HG03135 (cell line): ENCODE measurements at regions not wholly inside any gene's neighbourhood (a gene's known extent, or its start where the extent isn't known, plus 50 kb on each side); places are given as distances from the start of the nearest gene placed in this dataset.

Experiments
- ATAC-seq: cut with Tn5 transposase; IDR thresholded peaks from one replicate; pipeline ENCODE4 v1.9.1; 2021; ENCODE audit warnings: mild to moderate bottlenecking, moderate library complexity; ENCODE audit not compliant: unreplicated experiment

DNA sequence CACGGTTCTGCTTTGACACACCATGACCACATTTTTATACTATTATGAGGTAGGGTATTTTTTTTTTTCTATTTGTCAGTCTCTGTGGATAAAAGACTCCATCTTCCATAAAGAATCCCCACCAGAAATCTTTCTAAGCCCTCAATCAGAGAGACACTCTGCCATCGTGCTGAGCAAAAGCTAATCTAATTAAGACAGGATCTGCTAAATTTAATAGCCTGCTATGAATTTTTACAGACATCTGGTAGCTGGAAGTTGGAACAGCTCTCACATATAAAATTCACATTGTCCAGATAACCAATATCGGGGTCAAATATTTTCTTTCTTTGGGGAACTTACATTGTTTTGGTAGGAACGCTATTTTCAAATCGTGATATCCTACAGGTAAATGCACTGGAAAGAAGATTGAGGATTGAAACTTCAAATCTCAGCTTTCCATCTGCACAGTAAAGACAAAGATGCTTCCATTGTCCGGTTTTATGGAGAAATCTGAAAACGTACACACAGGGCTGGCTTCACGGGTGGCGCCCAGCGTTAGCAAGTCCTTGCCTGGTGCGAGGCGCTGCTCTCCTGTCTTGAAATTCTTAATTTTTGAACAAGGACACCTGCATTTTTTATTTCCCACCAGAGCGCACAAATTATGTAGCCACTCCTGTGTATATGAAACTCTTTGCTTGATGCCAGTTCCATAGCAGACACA is 573.8 kb upstream of the NOX3 start:
- no peak for ATAC-seq

DNA sequence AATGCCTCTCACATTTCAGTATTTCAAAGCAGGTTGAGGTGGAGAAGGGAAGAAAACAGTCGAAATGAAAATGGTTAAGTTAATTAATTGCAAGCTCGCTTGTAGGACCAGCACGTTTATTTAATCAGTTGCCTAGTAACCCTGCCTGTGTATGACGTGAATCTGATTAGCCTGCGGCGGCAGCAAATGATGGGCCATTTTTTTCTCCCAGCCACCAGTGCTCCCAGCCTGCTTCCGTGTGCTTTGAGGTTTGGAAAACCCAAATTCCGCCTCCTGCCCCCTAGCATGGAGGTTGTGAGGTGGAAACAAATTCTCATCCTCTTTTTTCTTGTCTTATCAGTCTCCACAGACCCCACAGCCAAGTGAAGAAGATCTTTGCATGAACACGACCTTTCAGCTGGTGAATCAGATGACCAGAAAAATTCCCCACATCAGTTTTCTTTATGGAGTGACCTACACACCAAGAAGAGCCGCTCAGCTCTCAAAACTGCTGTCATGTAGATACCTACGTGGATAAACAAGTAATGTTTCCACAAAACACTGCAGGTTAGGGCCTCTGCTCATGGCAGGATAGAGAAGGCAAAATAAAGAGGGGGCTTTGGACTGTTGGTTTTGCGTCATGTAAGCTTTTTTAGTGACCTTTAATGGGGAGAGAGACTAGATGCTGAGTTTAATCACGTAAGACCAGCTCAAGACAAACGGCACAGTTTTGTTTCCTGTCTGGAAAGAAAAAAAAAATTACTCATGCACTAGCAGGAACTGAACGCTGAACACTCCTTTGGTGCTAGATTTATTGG is 572.9 kb upstream of the NOX3 start:
- ATAC-seq: no peak

DNA sequence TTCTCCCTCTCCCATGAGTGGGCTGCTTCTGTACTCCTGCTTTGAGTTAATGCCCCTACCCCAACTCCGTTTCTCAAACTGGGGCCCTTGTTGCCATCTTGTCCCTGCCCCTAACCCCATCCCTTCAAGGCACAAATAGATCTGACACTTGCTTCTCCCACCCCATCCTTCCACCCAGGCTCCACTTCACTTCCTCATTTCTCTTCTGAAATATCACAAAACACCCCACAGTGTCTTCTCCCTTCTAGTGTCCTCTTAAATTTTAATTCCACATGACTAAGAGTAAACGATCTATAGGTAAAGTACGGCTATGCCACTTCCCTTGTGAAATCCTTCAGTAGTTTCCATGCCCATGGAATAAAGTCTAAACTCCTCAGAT is 571.6 kb upstream of the NOX3 start:
- no peak for ATAC-seq

DNA sequence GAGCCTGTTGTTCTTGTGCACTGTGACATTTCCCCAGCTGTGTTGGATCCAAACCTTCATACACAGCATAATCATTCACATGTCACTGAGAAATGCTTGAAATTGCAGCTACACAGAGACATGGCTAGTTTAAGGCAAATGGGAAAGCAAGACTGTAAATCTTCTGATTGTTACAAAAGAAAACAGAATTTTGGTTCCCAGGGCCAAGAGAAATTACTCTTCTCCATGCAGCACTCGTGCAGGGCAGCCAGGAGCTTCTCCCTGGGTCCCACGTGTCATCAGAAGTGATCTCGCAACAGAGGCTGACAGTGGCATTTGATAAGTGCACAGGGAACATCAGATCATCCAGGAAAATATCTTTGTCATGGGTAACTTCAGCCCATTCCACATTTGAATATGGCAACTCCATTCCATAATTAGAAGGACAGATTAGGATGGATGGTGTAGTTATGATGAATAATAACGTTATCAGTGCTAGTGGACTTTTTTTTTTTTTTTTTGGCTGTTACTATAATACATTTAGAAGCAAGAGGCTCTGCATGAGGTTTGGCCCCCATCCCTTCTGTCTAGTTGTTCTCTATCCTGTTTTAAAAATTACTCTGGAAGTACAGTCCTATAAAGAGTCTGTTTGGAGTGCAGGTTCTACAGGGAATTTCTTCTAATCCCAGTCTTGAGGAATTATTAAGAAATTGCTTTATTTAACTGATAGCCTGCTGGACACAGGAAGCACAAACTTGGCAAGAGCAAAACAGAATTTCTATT is 571.0 kb upstream of the NOX3 start:
- ATAC-seq: no peak

DNA sequence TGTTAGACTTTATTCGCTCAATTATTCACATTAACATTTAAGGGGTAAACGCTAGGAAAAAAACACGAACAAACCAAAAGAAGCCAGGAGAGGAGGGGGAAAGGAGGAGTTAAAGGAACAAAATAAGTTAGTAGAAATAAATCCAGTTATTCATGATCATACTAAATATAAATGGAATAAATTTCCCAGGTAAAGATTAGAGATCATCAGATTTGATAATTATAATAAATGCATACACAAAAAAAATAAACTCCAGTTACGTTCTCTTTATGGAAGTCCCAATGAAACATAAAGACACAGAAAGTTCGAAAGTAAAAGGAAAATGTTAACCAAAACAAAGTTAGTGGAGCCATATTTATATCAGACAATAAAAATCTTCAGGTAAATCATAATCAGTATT is 568.7 kb upstream of the NOX3 start:
- no peak for ATAC-seq

DNA sequence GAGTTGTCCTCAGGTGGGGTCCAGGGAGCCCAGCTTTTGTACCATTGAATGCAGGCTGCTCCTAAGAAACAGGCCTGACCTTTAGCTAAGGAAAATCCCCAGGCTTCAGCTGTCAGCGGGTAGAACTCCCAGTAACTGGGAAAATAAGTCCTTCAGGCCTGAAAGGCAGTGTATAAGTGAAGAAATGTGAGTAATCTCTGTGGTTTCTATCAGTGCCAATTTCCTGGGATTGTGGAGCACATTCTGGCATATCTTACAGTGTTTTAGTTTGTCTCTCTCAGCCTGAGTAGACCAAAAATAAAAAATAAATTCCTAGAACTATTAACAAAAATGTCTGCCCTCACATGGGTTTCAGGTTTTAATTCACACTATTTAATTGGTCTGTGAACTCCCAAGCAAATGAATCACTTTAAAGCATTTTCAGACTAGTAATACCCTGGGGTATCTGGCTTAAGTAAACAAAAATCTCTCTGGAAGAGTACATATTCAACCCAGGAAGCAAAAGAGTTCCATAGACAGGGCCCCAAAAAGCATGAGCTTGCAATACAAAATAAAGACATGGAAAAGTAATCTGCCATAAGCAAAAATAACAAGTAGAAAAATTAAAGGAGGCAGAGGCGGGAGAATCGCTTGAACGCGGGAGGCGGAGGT is 566.2 kb upstream of the NOX3 start:
- ATAC-seq: no peak

DNA sequence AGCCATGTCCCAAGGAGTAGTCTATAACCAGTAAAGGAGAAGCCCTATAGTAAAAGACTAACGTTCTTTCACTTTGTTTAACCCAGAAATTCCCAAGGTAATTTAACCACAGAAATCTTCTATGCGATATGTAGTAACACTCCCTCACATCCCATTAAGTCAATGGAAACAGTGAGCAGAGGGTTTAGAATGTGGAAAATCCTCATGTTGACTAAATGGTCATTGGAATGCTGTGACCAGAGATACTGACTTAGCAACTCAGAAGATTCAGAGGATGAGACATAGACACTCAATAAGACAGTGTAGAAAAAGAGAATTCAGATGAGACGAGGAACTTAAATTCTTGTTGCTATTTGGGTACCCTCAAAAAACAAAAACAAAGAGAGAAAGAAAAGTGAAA is 562.2 kb upstream of the NOX3 start:
- no peak for ATAC-seq

DNA sequence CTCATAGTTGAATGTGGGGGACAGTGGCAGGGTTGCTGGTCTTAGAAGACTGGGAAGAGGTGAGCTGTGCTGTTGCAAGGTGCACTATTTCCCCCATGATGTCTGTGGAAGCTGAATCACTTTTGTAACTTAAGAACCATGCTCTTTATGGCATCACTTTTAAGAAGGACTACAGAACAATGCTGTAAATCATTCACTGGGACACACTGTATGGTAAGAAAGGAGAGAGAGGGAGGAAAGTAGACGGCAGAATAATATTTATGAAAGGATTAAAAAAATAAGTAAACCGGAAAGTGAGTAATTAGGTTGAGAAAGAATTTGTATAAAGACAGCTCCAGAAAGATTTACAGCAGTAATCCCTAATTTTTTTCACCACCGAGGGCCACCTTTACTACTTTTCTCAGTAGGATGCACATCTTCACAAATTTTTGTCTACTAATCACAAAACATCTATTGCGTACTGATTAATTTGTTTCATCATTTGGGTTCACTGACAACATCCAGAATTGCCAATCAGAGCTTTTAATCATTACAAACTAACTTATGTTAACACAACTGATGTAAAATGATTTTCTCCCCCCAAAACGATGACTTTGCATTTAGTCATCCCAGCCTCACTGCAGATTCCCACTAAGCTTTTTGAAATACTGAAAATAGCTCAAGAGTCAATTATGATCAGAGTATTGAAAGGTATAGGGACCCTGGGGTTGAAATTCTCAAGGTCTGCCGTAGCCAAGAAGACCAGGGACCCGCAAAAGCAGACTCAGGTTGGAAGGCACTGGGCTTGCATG is 560.7 kb upstream of the NOX3 start:
- ATAC-seq: no peak

DNA sequence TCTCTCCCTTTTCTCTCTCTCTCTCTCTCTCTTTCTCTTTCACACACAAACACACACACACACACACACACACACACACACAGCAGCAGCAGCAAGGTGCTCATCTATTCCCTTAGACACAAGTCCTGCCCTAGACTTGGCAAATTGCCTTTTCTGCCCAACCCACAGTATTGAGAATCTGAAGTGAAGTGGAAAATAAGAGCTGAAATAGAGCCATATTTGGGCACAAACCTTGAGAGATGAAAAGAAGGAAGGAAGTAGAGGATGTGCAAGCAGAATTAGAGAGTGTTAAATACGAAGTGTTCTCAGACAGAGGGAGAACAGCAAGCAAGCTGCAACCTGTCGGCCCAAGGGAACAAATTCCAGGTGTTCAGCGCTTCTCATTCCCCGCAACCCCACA is 557.5 kb upstream of the NOX3 start:
- ATAC-seq: no peak

DNA sequence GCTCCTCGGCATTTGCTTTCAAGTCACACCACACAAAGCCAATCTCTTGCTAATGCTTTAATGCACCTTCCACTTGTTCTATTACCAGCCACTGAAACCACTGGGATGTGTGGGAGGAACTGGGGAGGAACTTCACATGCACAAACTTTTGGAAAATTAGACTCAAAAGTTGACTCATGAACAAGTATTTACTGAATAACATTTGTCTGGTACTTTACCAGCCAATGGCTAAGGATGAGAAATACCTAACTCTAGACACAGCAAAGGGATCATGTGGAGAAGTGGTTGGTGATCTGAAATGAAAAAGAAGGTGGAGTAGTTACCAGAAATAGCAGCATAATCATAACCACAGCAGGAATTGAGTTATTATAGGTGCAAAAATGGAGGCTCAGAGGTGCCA is 554.0 kb upstream of the NOX3 start:
- no peak for ATAC-seq

DNA sequence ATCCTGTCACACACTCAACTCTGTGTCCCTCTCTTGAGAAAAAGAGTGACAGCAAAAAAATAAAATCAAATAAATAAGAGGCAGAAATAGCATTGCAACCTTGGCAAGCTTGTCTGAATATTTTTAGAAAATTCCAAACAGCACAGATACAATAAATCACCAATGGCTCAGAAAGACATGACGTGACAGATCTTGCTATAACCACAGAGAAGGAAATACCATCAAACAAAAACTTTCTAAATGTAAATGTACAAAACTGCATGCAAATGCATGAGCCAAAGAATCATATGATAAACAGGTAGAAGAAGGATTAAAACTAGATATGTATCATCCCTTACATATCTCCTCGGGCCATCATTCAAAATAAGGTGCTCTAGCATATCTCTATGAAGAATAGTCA is 549.2 kb upstream of the NOX3 start:
- no peak for ATAC-seq

DNA sequence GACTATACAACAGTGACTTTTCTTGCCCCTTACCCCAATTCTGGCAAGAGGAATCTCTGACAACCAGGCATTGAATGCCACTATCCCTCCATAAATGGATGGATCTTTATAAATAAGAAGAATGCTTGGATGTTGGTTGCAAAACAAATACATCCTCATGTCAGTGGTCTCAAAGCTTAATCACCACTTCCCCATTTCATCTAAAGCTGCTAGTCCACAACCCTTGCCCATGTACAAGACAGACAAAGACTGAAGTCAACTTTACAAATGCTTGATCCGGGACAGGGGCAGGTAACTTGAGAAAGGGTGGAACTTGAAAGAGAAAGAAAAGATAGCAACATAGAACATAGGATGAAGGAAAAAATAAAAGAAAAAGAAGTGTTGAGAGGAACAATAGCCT is 540.5 kb upstream of the NOX3 start:
- no peak for ATAC-seq

DNA sequence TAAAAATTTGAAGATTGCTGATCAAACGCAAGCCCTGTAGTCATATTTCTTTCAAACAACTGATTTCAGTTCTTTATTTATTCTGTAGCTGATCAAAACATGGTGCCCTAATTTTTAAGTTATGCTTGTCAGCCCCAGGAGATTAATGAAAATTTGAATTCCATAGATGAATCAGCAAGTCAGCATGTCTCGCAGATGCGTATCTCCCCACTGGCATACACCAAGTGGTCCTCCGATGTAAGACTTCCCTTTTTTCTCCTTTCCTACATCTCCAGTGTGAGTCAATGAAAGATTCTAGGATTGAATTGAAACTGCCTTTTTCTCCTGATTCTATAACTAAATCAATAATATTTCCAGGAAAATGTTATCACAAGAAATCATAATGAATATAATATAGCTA is 539.6 kb upstream of the NOX3 start:
- ATAC-seq: no peak

DNA sequence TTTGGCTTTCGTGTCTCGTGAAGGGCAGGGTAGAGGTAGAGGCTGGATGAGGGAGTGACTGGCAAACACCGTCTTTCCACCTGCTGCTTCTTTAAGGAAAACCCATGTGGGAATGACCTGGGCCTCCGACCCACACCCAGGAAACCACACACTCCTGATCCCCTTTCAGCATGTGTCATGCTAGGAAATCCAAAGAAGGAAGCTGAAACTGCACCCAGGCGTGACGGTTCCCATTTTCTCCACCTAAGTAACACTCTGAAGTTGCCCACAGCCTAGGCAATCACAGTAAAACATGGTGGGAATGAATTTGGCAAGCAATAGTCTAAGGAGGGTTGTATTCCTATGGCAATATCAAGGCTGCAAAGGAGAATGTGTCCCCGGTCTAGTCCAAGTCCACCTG is 538.4 kb upstream of the NOX3 start:
- no peak for ATAC-seq

DNA sequence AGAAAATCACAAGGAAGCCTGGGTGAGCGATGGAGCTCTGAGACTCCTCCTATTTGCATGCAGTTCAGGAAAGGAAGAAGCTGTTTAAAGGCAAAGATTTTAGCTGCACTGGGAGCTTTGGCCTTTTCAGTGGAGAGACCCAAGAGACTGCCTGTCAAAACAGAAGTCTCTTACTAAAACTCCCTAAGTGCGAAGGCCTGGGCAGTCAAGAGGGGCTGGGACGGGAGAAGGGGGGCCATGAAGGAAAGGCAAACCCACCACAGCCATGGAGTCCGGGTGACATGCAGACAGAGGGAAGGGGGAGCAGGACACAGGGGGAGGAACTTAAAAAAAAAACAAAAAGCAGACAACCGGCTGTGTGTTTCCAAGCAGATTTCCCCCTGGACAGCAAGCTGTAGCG is 537.6 kb upstream of the NOX3 start:
- ATAC-seq: no peak

DNA sequence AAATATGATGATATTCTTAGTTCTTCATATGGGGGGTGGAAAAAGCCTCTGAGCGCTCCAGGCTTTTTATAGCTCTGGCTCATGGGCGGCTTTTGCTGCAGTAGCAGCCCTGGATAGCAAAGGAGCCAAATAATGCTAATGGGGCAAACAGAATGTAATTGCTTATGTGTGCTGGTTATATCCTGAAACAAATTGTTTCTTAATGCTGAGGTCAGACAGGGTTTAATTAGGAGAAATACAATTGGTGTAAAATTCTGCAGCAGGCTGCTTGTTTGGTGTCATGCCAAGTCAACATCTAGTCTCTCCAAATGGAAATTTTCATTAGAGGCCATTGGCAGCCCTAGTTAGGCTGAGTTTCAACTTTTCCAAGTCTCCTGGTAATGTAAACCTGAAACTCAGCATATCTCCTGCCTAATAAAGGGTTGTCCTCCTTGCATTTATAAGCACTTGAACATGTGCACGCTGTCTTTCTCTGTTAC is 530.1 kb upstream of the NOX3 start:
- ATAC-seq: no peak

DNA sequence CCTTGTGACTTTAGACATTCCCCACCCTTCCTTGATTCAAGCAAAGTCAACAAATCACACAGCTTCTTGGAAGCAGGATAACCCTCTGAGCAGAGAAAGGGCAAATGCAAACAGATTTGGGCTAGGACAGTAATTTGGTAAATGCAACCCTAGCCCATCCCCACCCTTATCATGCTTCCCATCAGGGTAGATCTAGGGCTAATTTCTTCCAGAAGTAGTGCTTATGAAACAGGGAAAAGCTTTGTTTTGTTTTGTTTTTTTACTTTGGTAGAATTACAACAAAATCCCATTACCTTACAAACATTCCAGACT is 525.1 kb upstream of the NOX3 start:
- no peak for ATAC-seq

DNA sequence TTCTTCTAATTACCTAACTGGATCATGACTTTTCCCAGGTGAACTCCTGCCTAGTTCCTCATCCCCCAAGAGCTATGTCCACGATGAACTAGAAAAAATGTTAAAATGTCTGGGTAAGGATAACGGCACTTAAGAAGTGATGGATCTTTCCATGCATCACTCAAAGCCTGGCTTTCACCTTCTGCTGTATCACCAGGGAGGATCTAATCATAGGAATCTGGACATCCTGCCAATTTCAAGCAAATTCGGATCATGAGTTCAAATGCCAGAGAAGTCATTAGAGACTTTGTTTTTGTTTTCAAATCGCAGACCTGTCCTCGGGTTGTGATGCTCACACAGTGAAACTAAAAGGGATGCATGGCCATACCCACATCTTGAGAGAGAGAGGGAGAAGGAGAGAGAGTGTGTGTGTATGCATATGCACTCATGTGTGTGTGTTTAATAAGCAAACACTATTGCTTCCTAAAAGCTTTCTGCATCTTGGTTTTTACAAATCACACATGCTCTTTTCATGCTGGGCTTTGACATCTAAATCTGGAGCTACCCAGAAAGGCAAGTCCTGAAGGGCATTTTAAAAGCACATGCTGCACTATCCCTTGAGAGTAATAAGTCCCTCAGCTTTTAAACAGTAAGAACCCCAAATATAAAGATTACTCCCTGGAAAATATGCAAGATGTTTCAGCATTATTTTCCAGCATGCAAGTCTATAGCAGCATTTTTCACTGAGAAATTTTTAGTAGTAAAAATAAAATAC is 524.6 kb upstream of the NOX3 start:
- ATAC-seq: no peak

DNA sequence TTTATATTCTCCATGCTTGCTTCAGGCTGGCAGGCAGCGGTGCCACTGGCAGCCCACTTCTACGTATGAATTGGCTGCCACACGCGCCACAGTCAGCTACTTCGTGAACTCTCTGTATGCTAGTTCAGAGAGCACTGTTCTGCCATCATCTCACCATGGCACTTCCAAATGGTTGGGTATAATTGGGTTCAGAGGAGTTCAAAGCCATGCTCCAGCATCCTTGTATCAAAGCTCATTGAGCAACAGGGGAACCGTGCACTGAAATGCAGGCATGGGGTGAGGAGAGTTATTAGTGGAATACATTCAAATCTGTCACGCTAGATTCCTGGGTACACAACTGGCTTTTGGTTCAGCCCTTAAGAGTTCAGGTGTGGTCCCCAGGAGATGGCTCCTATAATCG is 519.9 kb upstream of the NOX3 start:
- no peak for ATAC-seq

DNA sequence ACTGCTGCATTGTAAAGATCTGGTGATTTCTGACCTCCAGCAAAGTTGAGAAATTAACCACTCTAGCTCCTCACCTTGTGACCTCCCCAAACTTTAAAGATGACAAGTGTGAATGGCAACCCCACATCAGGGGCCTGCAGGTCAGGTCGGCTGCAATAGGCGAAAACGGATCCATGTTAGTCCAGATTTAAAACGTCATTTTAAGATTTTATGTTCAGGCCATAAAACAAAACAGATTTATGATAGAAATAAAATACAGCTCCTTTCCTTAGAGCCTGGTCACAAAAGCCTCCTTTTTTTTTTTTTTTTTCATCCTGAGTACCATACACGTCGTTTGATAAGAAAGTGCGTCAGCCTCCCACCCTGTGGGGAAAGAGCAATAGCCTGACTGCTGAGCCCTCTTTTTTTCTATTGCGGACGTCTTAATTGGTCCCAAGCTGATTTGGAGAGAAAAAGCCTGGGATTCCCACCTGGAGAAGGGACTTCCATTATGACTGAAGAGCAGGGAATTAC is 519.2 kb upstream of the NOX3 start:
- no peak for ATAC-seq
